GM23338 (cell line): ENCODE measurements at regions not wholly inside any gene's neighbourhood (a gene's known extent, or its start where the extent isn't known, plus 50 kb on each side); places are given as distances from the start of the nearest gene placed in this dataset.

ENCODE experiments used
- ATAC-seq: fragments of 200-7000 bp; cut with Tn5 transposase; 3 replicates; pipeline ENCODE4 v1.9.1; 2020
- DNase-seq: peaks from one replicate; pipeline ENCODE4 v3.0.0-alpha.2; 2015; ENCODE audit warnings: low spot score
- H2AFZ ChIP-seq: fragments of 200-600 bp; sonication (generic); 2 replicates; pipeline ENCODE4 v1.8.0; 2016; ENCODE audit warnings: antibody characterized with exemption, mild to moderate bottlenecking, moderate library complexity
- H3F3A ChIP-seq: fragments of 200-600 bp; sonication (generic); replicated peaks from 2 replicates; pipeline ENCODE4 v1.8.0; 2017; ENCODE audit warnings: antibody characterized with exemption, mixed run types, low read depth
- H3K27ac ChIP-seq: fragments of 200-600 bp; sonication (generic); 2 replicates; pipeline ENCODE4 v1.6.1; 2016; ENCODE audit warnings: low read depth
- H3K27me3 ChIP-seq: fragments of 200-600 bp; sonication (generic); 2 replicates; pipeline ENCODE4 v1.8.0; 2016; ENCODE audit warnings: mild to moderate bottlenecking, mixed run types, moderate library complexity; ENCODE audit not compliant: insufficient read depth
- H3K36me3 ChIP-seq: fragments of 200-600 bp; sonication (generic); 2 replicates; pipeline ENCODE4 v1.8.0; 2016; ENCODE audit warnings: mild to moderate bottlenecking; ENCODE audit not compliant: insufficient read depth
- H3K4me1 ChIP-seq: fragments of 200-600 bp; sonication (generic); 2 replicates; pipeline ENCODE4 v1.8.0; 2016; ENCODE audit warnings: mild to moderate bottlenecking, moderate library complexity; ENCODE audit not compliant: insufficient read depth
- H3K4me2 ChIP-seq: fragments of 200-600 bp; sonication (generic); 2 replicates; pipeline ENCODE4 v1.7.1; 2017; ENCODE audit warnings: mixed run types
- H3K4me3 ChIP-seq: fragments of 200-600 bp; sonication (generic); 2 replicates; pipeline ENCODE4 v1.6.1; 2016; ENCODE audit warnings: mixed run types
- H3K79me2 ChIP-seq: fragments of 200-600 bp; sonication (generic); replicated peaks from 2 replicates; pipeline ENCODE4 v1.8.0; 2017; ENCODE audit warnings: mild to moderate bottlenecking; ENCODE audit not compliant: insufficient read depth
- H3K9me2 ChIP-seq: fragments of 200-600 bp; sonication (generic); 2 replicates; pipeline ENCODE4 v1.8.0; 2017; ENCODE audit not compliant: insufficient read depth
- H4K20me1 ChIP-seq: fragments of 200-600 bp; sonication (generic); replicated peaks from 2 replicates; pipeline ENCODE4 v1.8.0; 2017; ENCODE audit warnings: mild to moderate bottlenecking; ENCODE audit not compliant: insufficient read depth
- H3K27ac Mint-ChIP-seq: 2 replicates; pipeline ENCODE4 v1.8.0; 2020; ENCODE audit warnings: inconsistent platforms, mild to moderate bottlenecking, moderate library complexity, mixed read lengths
- H3K27me3 Mint-ChIP-seq: 3 replicates; pipeline ENCODE4 v1.8.0; 2022; ENCODE audit warnings: low read depth, mild to moderate bottlenecking, moderate library complexity, mixed read lengths, inconsistent platforms; ENCODE audit not compliant: insufficient read depth, poor library complexity
- H3K36me3 Mint-ChIP-seq: 3 replicates; pipeline ENCODE4 v1.8.0; 2021; ENCODE audit warnings: low read depth, mild to moderate bottlenecking, inconsistent platforms, moderate library complexity, mixed read lengths
- H3K4me1 Mint-ChIP-seq: 3 replicates; pipeline ENCODE4 v1.8.0; 2020; ENCODE audit warnings: mild to moderate bottlenecking, inconsistent platforms, mixed read lengths
- H3K4me3 Mint-ChIP-seq: 3 replicates; pipeline ENCODE4 v1.8.0; 2021; ENCODE audit warnings: moderate library complexity, mild to moderate bottlenecking, inconsistent platforms, mixed read lengths
- H3K9me3 Mint-ChIP-seq: 3 replicates; pipeline ENCODE4 v1.8.0; 2020; ENCODE audit warnings: moderate library complexity, mild to moderate bottlenecking, inconsistent platforms, mixed read lengths
- CREB1 ChIP-seq: fragments of 250-450 bp; sonication (Bioruptor Pico); IDR thresholded peaks from 2 replicates; pipeline ENCODE4 v1.5.0; 2020; ENCODE audit warnings: low read depth, mild to moderate bottlenecking, moderate library complexity
- CTCF ChIP-seq, 2 experiments: fragments of 200-600 bp in 1 of 2; sonication (generic) in 1 of 2; conservative IDR thresholded peaks; 2 replicates each; pipeline versions ENCODE4 v1.5.1 to v1.6.1; 2016 to 2017; ENCODE audit warnings: antibody characterized with exemption in 2 of 2, low read depth in 2 of 2, mild to moderate bottlenecking in 2 of 2, moderate library complexity in 1 of 2
- ETS1 ChIP-seq: IDR thresholded peaks from 2 replicates; pipeline ENCODE4 v1.6.1; 2016; ENCODE audit warnings: antibody characterized with exemption
- EZH2 ChIP-seq: fragments of 200-600 bp; sonication (generic); IDR thresholded peaks from one replicate; pipeline ENCODE4 v1.8.0; 2017; ENCODE audit warnings: antibody characterized with exemption, mild to moderate bottlenecking, low read depth; ENCODE audit not compliant: unreplicated experiment
- EZH2phosphoT487 ChIP-seq: fragments of 200-600 bp; sonication (generic); IDR thresholded peaks from one replicate; pipeline ENCODE4 v1.8.1; 2018; ENCODE audit warnings: antibody characterized with exemption; ENCODE audit not compliant: unreplicated experiment
- JUNB ChIP-seq: IDR thresholded peaks from one replicate; pipeline ENCODE4 v1.6.1; 2016; ENCODE audit warnings: antibody characterized with exemption; ENCODE audit not compliant: unreplicated experiment
- NANOG ChIP-seq: IDR thresholded peaks from 2 replicates; pipeline ENCODE4 v1.6.1; 2016; ENCODE audit warnings: antibody characterized with exemption, borderline replicate concordance
- POLR2AphosphoS5 ChIP-seq: IDR thresholded peaks from 2 replicates; pipeline ENCODE4 v1.6.1; 2016; ENCODE audit warnings: antibody characterized with exemption, low read depth
- REST ChIP-seq: IDR thresholded peaks from one replicate; pipeline ENCODE4 v1.6.1; 2018; ENCODE audit warnings: antibody characterized with exemption; ENCODE audit not compliant: unreplicated experiment
- STAT1 ChIP-seq: IDR thresholded peaks from one replicate; pipeline ENCODE4 v1.6.1; 2016; ENCODE audit warnings: antibody characterized with exemption; ENCODE audit not compliant: unreplicated experiment
- ZNF114 ChIP-seq: fragments of 250-450 bp; sonication (Bioruptor Pico); IDR thresholded peaks from 2 replicates; pipeline ENCODE4 v1.5.0; 2020; ENCODE audit warnings: mild to moderate bottlenecking, moderate library complexity
- ZNF331 ChIP-seq: fragments of 250-450 bp; sonication (Bioruptor Pico); IDR thresholded peaks from 2 replicates; pipeline ENCODE4 v1.5.0; 2020; ENCODE audit warnings: low read depth, mild to moderate bottlenecking, moderate library complexity
- ZNF462 ChIP-seq: fragments of 250-450 bp; sonication (Bioruptor Pico); IDR thresholded peaks from 2 replicates; pipeline ENCODE4 v1.5.0; 2020; ENCODE audit warnings: mild to moderate bottlenecking, moderate library complexity

GRCh38 chr5:1699394-1699793 lies 100.2 kb downstream of the MRPL36 start:
- DNase-seq, result no peak
- Mint-ChIP-seq H3K9me3 (0 out of 3 replicates have a peak, but pooled peaks cover 4% of the 10 kb centered on the region), H3K4me1 (peaks cover 19% of the 10 kb centered on the region), H3K4me3 (no peak overlapping the region), H3K27ac (no peak overlapping the region), H3K36me3 (peaks cover 3% of the 10 kb centered on the region; the same call in 1 of the 3 replicates), H3K27me3 (peaks cover 9% of the 10 kb centered on the region)
- no peaks in the 10 kb centered on the region for H3K79me2 ChIP-seq
- no peaks in the 10 kb centered on the region for H3K27me3 ChIP-seq
- H3K4me3 ChIP-seq, result no peak overlapping the region
- no peak overlapping the region for H3K27ac ChIP-seq
- H3K36me3 ChIP-seq, result no peaks in the 10 kb centered on the region; the same call in 1 of the 2 replicates
- no peak for ATAC-seq
- no peaks in the 10 kb centered on the region for H3K9me2 ChIP-seq
- H3K4me1 ChIP-seq, result peaks cover 5% of the 10 kb centered on the region; the same call in 1 of the 2 replicates
- H4K20me1 ChIP-seq, result no peaks in the 10 kb centered on the region
- TF ChIP-seq ZNF462 (CRISPR knock-in tag), result no peak
- no peak for TF ChIP-seq CTCF (conservative IDR thresholded peaks at IDR 0.05; ENCODE audit: low read depth in 2 of 2)
- TF ChIP-seq REST, result no peak
- TF ChIP-seq CREB1 (CRISPR knock-in tag), result no peak
- no peak for TF ChIP-seq EZH2
- TF ChIP-seq JUNB, result no peak
- no peak for TF ChIP-seq STAT1
- no peak for TF ChIP-seq ZNF331 (CRISPR knock-in tag)
- TF ChIP-seq ZNF114 (CRISPR knock-in tag), result no peak
- TF ChIP-seq NANOG, result no peak
- TF ChIP-seq EZH2phosphoT487, result no peak
- no peak for TF ChIP-seq ETS1
- TF ChIP-seq POLR2AphosphoS5, result no peak
- H3K4me2 ChIP-seq, result no peak overlapping the region
- H2AFZ ChIP-seq, result no peak overlapping the region
- no peaks in the 10 kb centered on the region for H3F3A ChIP-seq
